D721Med (cell line): ENCODE measurements at regions not wholly inside any gene's neighbourhood (a gene's known extent, or its start where the extent isn't known, plus 50 kb on each side); places are given as distances from the start of the nearest gene placed in this dataset.
"Not testable (repeated sequence)": the region's sequence is repeated elsewhere in the genome, so short reads cannot be mapped to it uniquely, and the experiment has no call there.

Source experiments
- DNase-seq: peaks from one replicate; pipeline ENCODE4 v3.0.0; 2011; ENCODE audit warnings: low spot score; ENCODE audit not compliant: insufficient read length
- FAIRE-seq: peaks from 2 replicates; lab custom pipeline; 2011; peaks lifted over from hg19 to GRCh38; lab: Jason Lieb, UNC
- CTCF ChIP-seq: IDR thresholded peaks from 2 replicates; pipeline ENCODE4 v1.5.1; 2012; ENCODE audit warnings: mild to moderate bottlenecking, control low read depth; ENCODE audit not compliant: insufficient read depth; ENCODE audit errors: missing control alignments

- no peak for TF ChIP-seq CTCF
- no peak for DNase-seq
- FAIRE-seq: no peak
Measured at GRCh38 chr4:3898098-3898497, 131.9 kb downstream of the ADRA2C start.

- not testable (repeated sequence) for DNase-seq, FAIRE-seq
Measured at GRCh38 chr4:3898928-3899327, 132.7 kb downstream of the ADRA2C start.

GRCh38 chr4:3904264-3904955 is 138.2 kb downstream of the ADRA2C start:
- not testable (repeated sequence) for DNase-seq, FAIRE-seq

GRCh38 chr4:3909616-3910015 is 143.4 kb downstream of the ADRA2C start:
- FAIRE-seq, DNase-seq: not testable (repeated sequence)

GRCh38 chr4:3910161-3910950 is 144.2 kb downstream of the ADRA2C start:
- DNase-seq, FAIRE-seq: not testable (repeated sequence)

- no peak for TF ChIP-seq CTCF
- FAIRE-seq (no peak), DNase-seq (no peak)
Measured at GRCh38 chr4:3911252-3911856, 145.2 kb downstream of the ADRA2C start.

- not testable (repeated sequence) for FAIRE-seq, DNase-seq
Measured at GRCh38 chr4:3914511-3914910, 148.3 kb downstream of the ADRA2C start.

- DNase-seq, FAIRE-seq: not testable (repeated sequence)
Measured at GRCh38 chr4:3919509-3919908, 153.3 kb downstream of the ADRA2C start.

GRCh38 chr4:3921902-3922301 is 155.7 kb downstream of the ADRA2C start:
- not testable (repeated sequence) for DNase-seq, FAIRE-seq

- FAIRE-seq, DNase-seq: not testable (repeated sequence)
Measured at GRCh38 chr4:3925841-3926240, 159.7 kb downstream of the ADRA2C start.

GRCh38 chr4:3926271-3926670 is 160.1 kb downstream of the ADRA2C start:
- not testable (repeated sequence) for DNase-seq, FAIRE-seq

GRCh38 chr4:3926969-3927755 is 161.0 kb downstream of the ADRA2C start:
- not testable (repeated sequence) for DNase-seq, FAIRE-seq

- FAIRE-seq, DNase-seq: not testable (repeated sequence)
Measured at GRCh38 chr4:3929431-3929830, 163.2 kb downstream of the ADRA2C start.

- not testable (repeated sequence) for DNase-seq, FAIRE-seq
Measured at GRCh38 chr4:3932734-3933133, 166.5 kb downstream of the ADRA2C start.

GRCh38 chr4:3935406-3935805 is 169.2 kb downstream of the ADRA2C start:
- DNase-seq: not testable (repeated sequence)

More at GRCh38 chr4:3935406-3935805, 169.2 kb downstream of the ADRA2C start:
- FAIRE-seq: not testable (repeated sequence)
